ENCODE measurements at regions not wholly inside any gene's neighbourhood (a gene's known extent, or its start where the extent isn't known, plus 50 kb on each side); places are given as distances from the start of the nearest gene placed in this dataset.

- Histone ChIP-seq H3K4me1 (no peaks in the 10 kb centered on the region), H2AFZ (replicated peaks) (no peak overlapping the region), H3K9ac (no peak overlapping the region), H3K27me3 (no peaks in the 10 kb centered on the region), H4K20me1 (ENCODE audit: low read depth) (no peaks in the 10 kb centered on the region), H3K79me2 (ENCODE audit: low read depth) (no peaks in the 10 kb centered on the region), H3K4me3 (no peak overlapping the region), H3K27ac (no peak overlapping the region), H3K9me3 (ENCODE audit: low read depth) (no peaks in the 10 kb centered on the region), H3F3A (ENCODE audit: low read depth) (no peaks in the 10 kb centered on the region), H3K36me3 (no peaks in the 10 kb centered on the region), H3K4me2 (no peak overlapping the region)
- Mint-ChIP-seq H3K27ac (no peak overlapping the region), H3K4me3 (no peak overlapping the region), H3K9me3 (no peaks in the 10 kb centered on the region), H3K27me3 (ENCODE audit: insufficient read depth, low read depth) (peaks cover 2% of the 10 kb centered on the region), H3K36me3 (no peaks in the 10 kb centered on the region), H3K4me1 (no peaks in the 10 kb centered on the region)
- DNase-seq (ENCODE audit: low spot score): no peak
- TF ChIP-seq EZH2phosphoT487 (IDR thresholded peaks at IDR 0.05): no peak
- no peak for TF ChIP-seq EZH2 (IDR thresholded peaks at IDR 0.05)
- TF ChIP-seq CTCF (IDR thresholded peaks at IDR 0.05): no peak
Observed at GRCh38 chr5:74294231-74294705, 346.3 kb downstream of the ENC1 start.

GRCh38 chr5:74293182-74293581 is 347.3 kb downstream of the ENC1 start:
- Histone ChIP-seq H3K4me3 (no peak overlapping the region), H3K9me3 (ENCODE audit: low read depth) (no peaks in the 10 kb centered on the region), H3K9ac (no peak overlapping the region), H3K4me2 (no peak overlapping the region), H4K20me1 (ENCODE audit: low read depth) (no peaks in the 10 kb centered on the region), H3K79me2 (ENCODE audit: low read depth) (no peaks in the 10 kb centered on the region), H3K36me3 (no peaks in the 10 kb centered on the region), H3K27ac (no peak overlapping the region), H3F3A (ENCODE audit: low read depth) (no peaks in the 10 kb centered on the region), H2AFZ (replicated peaks) (peak overlapping the region; percentile 0), H3K27me3 (no peaks in the 10 kb centered on the region), H3K4me1 (no peaks in the 10 kb centered on the region)
- no peaks in the 10 kb centered on the region for H3K36me3 Mint-ChIP-seq
- TF ChIP-seq CTCF (IDR thresholded peaks at IDR 0.05) (no peak), EZH2 (IDR thresholded peaks at IDR 0.05) (no peak), EZH2phosphoT487 (IDR thresholded peaks at IDR 0.05) (no peak)
- H3K4me1 Mint-ChIP-seq: no peaks in the 10 kb centered on the region
- DNase-seq (ENCODE audit: low spot score): no peak
- no peak overlapping the region for H3K27ac Mint-ChIP-seq
- no peak overlapping the region for H3K4me3 Mint-ChIP-seq
- H3K27me3 Mint-ChIP-seq (ENCODE audit: insufficient read depth, low read depth): peaks cover 2% of the 10 kb centered on the region
- no peaks in the 10 kb centered on the region for H3K9me3 Mint-ChIP-seq

GRCh38 chr5:74290634-74291241 is 349.8 kb downstream of the ENC1 start:
- H3K4me1 ChIP-seq: peaks cover 3% of the 10 kb centered on the region
- H3K36me3 Mint-ChIP-seq: no peaks in the 10 kb centered on the region
- H3K4me3 Mint-ChIP-seq: no peak overlapping the region
- no peaks in the 10 kb centered on the region for H3K9me3 ChIP-seq (ENCODE audit: low read depth)
- peaks cover 2% of the 10 kb centered on the region for H3K27me3 Mint-ChIP-seq (ENCODE audit: insufficient read depth, low read depth)
- no peak overlapping the region for H3K27ac Mint-ChIP-seq
- H3K4me3 ChIP-seq: no peak overlapping the region
- no peak overlapping the region for H3K9ac ChIP-seq
- no peak overlapping the region for H3K4me2 ChIP-seq
- no peak overlapping the region for H2AFZ ChIP-seq (replicated peaks)
- no peak overlapping the region for H3K27ac ChIP-seq
- H3F3A ChIP-seq (ENCODE audit: low read depth): no peaks in the 10 kb centered on the region
- no peaks in the 10 kb centered on the region for H4K20me1 ChIP-seq (ENCODE audit: low read depth)
- H3K36me3 ChIP-seq: no peaks in the 10 kb centered on the region
- no peak for DNase-seq (ENCODE audit: low spot score)
- peaks cover 3% of the 10 kb centered on the region for H3K4me1 Mint-ChIP-seq
- TF ChIP-seq CTCF (IDR thresholded peaks at IDR 0.05) (no peak), EZH2 (IDR thresholded peaks at IDR 0.05) (no peak), EZH2phosphoT487 (IDR thresholded peaks at IDR 0.05) (no peak)
- H3K79me2 ChIP-seq (ENCODE audit: low read depth): no peaks in the 10 kb centered on the region
- no peaks in the 10 kb centered on the region for H3K9me3 Mint-ChIP-seq
- no peaks in the 10 kb centered on the region for H3K27me3 ChIP-seq
